Stimulated activated naive B cell treated with anti-CD40 and anti-IgM and Interleukin-4, amounts not matched to agents 10 μg/mL and 1 μg/mL and 100 μg/mL, for 72 hours (primary cell): ENCODE measurements at regions not wholly inside any gene's neighbourhood (a gene's known extent, or its start where the extent isn't known, plus 50 kb on each side); places are given as distances from the start of the nearest gene placed in this dataset.

Source experiments
- ATAC-seq, 2 donors: fragments of 150-1000 bp; cut with Tn5 transposase; replicated peaks; 2 replicates each; pipeline ENCODE4 v1.10.0; 2021; ENCODE audit warnings: moderate library complexity in 1 of 2
- DNase-seq: peaks from one replicate; pipeline ENCODE4 v3.0.0; 2021
- H3K27ac Mint-ChIP-seq: one replicate; pipeline ENCODE4 v1.8.0; 2022; ENCODE audit warnings: mild to moderate bottlenecking, mixed read lengths
- H3K27me3 Mint-ChIP-seq, 2 donors: one replicate each; pipeline ENCODE4 v1.8.0; 2022; ENCODE audit warnings: mixed read lengths in 2 of 2
- H3K36me3 Mint-ChIP-seq, 2 donors: one replicate each; pipeline ENCODE4 v1.8.0; 2022; ENCODE audit warnings: mixed read lengths in 2 of 2, mild to moderate bottlenecking in 1 of 2
- H3K4me1 Mint-ChIP-seq, 2 donors: one replicate each; pipeline ENCODE4 v1.8.0; 2022; ENCODE audit warnings: mixed read lengths in 2 of 2, mild to moderate bottlenecking in 1 of 2
- H3K4me3 Mint-ChIP-seq, 2 donors: one replicate each; pipeline ENCODE4 v1.8.0; 2022; ENCODE audit warnings: mild to moderate bottlenecking in 2 of 2, mixed read lengths in 2 of 2, moderate library complexity in 1 of 2
- H3K9me3 Mint-ChIP-seq, 2 donors: one replicate each; pipeline ENCODE4 v1.8.0; 2022; ENCODE audit warnings: mixed read lengths in 2 of 2, mild to moderate bottlenecking in 1 of 2

DNA sequence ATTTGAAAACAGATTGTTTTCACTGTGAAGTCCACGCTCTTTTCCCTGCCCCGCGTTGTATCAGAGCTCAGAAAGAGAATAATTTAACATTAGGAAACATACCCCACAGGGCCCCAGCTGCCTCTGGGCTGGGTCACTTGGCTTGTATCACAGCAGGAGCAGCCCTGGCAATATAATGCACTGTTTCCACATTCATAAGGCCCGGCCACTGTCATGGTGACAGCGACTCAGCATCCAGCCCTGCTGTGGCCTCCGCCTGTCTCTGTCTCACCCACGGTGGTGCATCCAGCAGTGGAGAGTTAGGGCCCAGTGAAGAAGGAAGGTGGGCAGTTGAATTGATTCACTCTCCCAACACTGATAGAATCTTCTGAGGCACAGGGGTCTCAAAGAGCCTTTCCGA is 188.9 kb downstream of the NSG2 start:
- Mint-ChIP-seq H3K27me3 (peaks cover 10 to 14% of the 10 kb centered on the region in 2 donors), H3K36me3 (no peaks in the 10 kb centered on the region), H3K4me3 (no peak overlapping the region), H3K4me1 (no peaks in the 10 kb centered on the region), H3K9me3 (peaks cover 6 to 10% of the 10 kb centered on the region in 2 donors), H3K27ac (no peak overlapping the region)
- DNase-seq (no peak), ATAC-seq (no peak)

DNA sequence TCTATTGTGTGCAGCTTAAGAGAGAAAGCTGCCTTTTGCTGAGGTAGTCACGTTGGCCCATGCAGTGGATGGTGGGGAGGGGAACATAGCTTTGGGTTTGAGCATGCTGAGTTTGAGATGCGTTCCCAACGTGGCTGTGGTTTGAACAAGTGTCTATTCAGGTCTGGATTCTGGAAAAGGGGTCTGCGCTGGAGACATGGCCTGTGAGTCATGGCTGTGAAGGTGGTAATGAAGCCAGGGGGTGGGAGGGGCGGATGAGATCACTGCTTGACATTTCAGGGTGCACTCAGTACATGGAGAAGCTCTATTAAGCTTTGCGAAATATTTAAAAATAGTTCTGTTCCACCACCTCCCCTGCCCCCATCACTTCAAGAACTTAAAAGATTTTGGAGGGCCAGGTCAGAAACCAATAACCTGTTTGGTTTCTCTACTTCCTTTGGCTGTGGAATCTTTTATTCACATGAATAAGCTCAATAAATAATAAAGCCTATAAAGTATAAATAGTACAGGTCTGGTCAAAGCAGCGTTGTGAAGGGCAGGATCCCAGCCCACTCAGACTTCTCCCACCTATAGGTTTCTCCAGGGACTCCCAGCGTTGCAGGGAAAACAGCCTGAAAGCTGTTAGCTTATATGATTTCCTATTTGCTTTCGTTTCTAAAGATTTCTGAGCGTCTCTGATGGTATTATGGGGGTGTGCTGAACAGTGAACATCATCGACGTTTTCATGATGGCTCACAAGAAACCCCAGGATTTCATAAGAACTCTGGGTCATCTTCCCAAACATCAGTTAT is 189.9 kb downstream of the NSG2 start:
- ATAC-seq, result no peak

DNA sequence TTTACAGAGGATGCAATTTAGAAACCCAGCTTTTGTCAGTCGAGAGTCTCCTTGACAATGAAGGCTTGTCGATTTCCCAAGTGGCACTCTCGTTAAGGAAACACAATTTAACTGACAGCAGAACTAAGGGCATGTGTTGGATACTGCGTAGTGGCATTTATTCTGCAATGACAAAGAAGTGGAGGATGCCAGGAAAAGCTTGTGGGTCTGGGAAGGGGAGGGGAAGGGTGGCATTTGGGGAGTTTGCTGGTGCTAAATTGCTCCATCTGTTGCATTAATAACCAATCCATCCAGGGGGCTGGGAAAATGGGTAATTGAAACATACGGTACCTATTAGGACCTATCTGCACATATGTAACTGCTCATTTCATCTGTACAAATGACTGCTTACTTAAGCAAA is 190.6 kb downstream of the NSG2 start:
- Mint-ChIP-seq H3K27ac (no peak overlapping the region), H3K4me1 (no peaks in the 10 kb centered on the region), H3K36me3 (no peaks in the 10 kb centered on the region), H3K4me3 (no peak overlapping the region), H3K9me3 (peaks cover 7 to 11% of the 10 kb centered on the region in 2 donors), H3K27me3 (peaks cover 10 to 14% of the 10 kb centered on the region in 2 donors)
- DNase-seq (no peak), ATAC-seq (no peak)

More for the DNA sequence above, 189.9 kb downstream of the NSG2 start:
- Mint-ChIP-seq H3K27me3 (peaks cover 10 to 14% of the 10 kb centered on the region in 2 donors), H3K36me3 (no peaks in the 10 kb centered on the region), H3K4me3 (no peak overlapping the region), H3K4me1 (no peaks in the 10 kb centered on the region), H3K27ac (no peak overlapping the region), H3K9me3 (peaks cover 7 to 11% of the 10 kb centered on the region in 2 donors)
- no peak for DNase-seq

GRCh38 chr5:174239718-174240117 is 194.2 kb downstream of the NSG2 start:
- Mint-ChIP-seq H3K4me1 (no peaks in the 10 kb centered on the region), H3K27ac (no peak overlapping the region)

GRCh38 chr5:174242573-174242972 is 197.1 kb downstream of the NSG2 start:
- Mint-ChIP-seq H3K36me3 (no peaks in the 10 kb centered on the region), H3K4me3 (no peak overlapping the region), H3K9me3 (peaks cover 9 to 15% of the 10 kb centered on the region in 2 donors), H3K4me1 (no peaks in the 10 kb centered on the region), H3K27me3 (no peaks in the 10 kb centered on the region), H3K27ac (no peak overlapping the region)
- no peak for ATAC-seq
- DNase-seq, result no peak

More at GRCh38 chr5:174239718-174240117, 194.2 kb downstream of the NSG2 start:
- no peak for DNase-seq
- Mint-ChIP-seq H3K4me3 (no peak overlapping the region), H3K27me3 (peaks cover 4 to 5% of the 10 kb centered on the region in 2 donors), H3K9me3 (peaks cover 12 to 17% of the 10 kb centered on the region in 2 donors), H3K36me3 (no peaks in the 10 kb centered on the region)
- ATAC-seq, result no peak

- Mint-ChIP-seq H3K27ac (no peak overlapping the region), H3K4me3 (no peak overlapping the region), H3K4me1 (no peaks in the 10 kb centered on the region), H3K27me3 (no peaks in the 10 kb centered on the region), H3K9me3 (peaks cover 12 to 17% of the 10 kb centered on the region in 2 donors), H3K36me3 (no peaks in the 10 kb centered on the region)
- ATAC-seq, result no peak
- no peak for DNase-seq
Observed at GRCh38 chr5:174243904-174244303, 198.4 kb downstream of the NSG2 start.

GRCh38 chr5:174245516-174246075 is 200.1 kb downstream of the NSG2 start:
- Mint-ChIP-seq H3K27me3 (no peaks in the 10 kb centered on the region), H3K9me3 (peaks cover 9 to 11% of the 10 kb centered on the region in 2 donors), H3K4me1 (no peaks in the 10 kb centered on the region), H3K36me3 (no peaks in the 10 kb centered on the region), H3K27ac (no peak overlapping the region), H3K4me3 (no peak overlapping the region)
- ATAC-seq (no peak), DNase-seq (no peak)

- Mint-ChIP-seq H3K36me3 (no peaks in the 10 kb centered on the region), H3K27ac (no peak overlapping the region), H3K9me3 (peaks cover 9 to 11% of the 10 kb centered on the region in 2 donors), H3K4me3 (no peak overlapping the region), H3K27me3 (peaks cover 0 to 3% of the 10 kb centered on the region in 2 donors), H3K4me1 (no peaks in the 10 kb centered on the region)
- DNase-seq, result no peak
- no peak for ATAC-seq
Observed at GRCh38 chr5:174246743-174247142, 201.2 kb downstream of the NSG2 start.

DNA sequence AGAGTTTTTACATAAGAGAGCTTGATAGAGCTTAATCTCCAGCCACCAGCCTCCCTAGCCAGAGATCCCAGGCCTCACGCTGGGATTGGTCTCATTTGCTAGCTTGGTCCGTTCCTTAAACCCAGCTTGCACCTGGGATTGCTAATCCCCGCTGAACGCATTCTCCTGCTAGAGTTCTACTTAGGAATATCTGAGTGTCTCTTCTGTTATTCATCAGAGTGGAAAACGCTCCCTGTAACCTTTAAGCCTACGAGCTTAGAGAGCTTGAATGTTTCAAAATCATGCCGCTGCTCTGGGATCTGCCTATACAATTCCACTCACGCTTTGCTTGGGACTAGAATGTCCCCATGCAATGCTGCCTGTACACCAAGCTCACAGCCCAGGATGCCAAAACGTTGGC is 201.8 kb downstream of the NSG2 start:
- H3K9me3 Mint-ChIP-seq, result peaks cover 9 to 11% of the 10 kb centered on the region in 2 donors

DNA sequence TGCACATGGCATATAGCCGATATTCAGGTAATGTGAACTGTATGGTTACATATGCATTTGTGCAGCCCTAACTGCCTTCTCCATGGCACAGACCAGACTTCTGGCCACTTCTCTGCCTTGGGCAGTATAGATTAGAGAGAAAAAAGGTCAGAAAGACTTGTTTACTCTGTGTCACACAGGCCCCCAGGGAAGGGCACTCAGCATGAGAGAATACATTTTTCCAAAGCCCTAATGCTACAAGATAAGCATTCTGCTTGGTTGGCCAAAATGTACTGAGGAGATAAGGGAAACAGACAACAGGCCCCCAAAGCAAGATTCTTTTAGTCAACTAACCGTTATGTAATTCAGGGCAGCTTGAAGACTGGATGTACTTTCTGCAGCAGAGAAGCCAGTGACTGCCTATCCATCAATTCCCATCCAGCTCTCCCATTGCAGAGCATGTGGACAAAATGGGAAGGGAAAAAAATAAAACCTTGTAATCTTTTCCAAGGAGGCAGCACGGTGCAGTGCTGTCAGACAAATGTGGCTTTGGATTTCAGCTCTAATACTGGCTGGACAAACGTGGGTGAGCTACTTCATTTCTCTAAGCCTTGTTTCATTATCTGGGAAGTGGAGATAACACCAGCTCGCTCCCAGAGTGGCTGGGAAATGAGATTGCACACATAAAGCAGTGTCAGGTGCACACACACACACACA is 205.9 kb downstream of the NSG2 start:
- ATAC-seq, result no peak
- Mint-ChIP-seq H3K4me3 (no peak overlapping the region), H3K27me3 (peaks cover 0 to 3% of the 10 kb centered on the region in 2 donors), H3K27ac (no peak overlapping the region), H3K36me3 (no peaks in the 10 kb centered on the region), H3K4me1 (no peaks in the 10 kb centered on the region), H3K9me3 (peaks cover 3% of the 10 kb centered on the region in 2 donors)
- DNase-seq, result no peak

More for the DNA sequence above, 201.8 kb downstream of the NSG2 start:
- H3K4me3 Mint-ChIP-seq, result no peak overlapping the region
- H3K4me1 Mint-ChIP-seq, result no peaks in the 10 kb centered on the region
- H3K27ac Mint-ChIP-seq, result no peak overlapping the region
- DNase-seq (no peak), ATAC-seq (no peak)
- peaks cover 0 to 3% of the 10 kb centered on the region in 2 donors for H3K27me3 Mint-ChIP-seq
- no peaks in the 10 kb centered on the region for H3K36me3 Mint-ChIP-seq

- peaks cover 3% of the 10 kb centered on the region in 2 donors for H3K9me3 Mint-ChIP-seq
- H3K4me3 Mint-ChIP-seq, result no peak overlapping the region
- peaks cover 0 to 3% of the 10 kb centered on the region in 2 donors for H3K27me3 Mint-ChIP-seq
- ATAC-seq (no peak), DNase-seq (no peak)
- no peaks in the 10 kb centered on the region for H3K4me1 Mint-ChIP-seq
- no peaks in the 10 kb centered on the region for H3K36me3 Mint-ChIP-seq
- no peak overlapping the region for H3K27ac Mint-ChIP-seq
Observed at GRCh38 chr5:174252121-174252520, 206.6 kb downstream of the NSG2 start.

GRCh38 chr5:174259696-174260420 is 214.4 kb downstream of the NSG2 start:
- ATAC-seq, result no peak
- no peak for DNase-seq
- Mint-ChIP-seq H3K4me1 (no peaks in the 10 kb centered on the region), H3K27ac (no peak overlapping the region), H3K9me3 (peaks cover 0 to 8% of the 10 kb centered on the region in 2 donors), H3K36me3 (no peaks in the 10 kb centered on the region), H3K4me3 (no peak overlapping the region), H3K27me3 (peaks cover 0 to 14% of the 10 kb centered on the region in 2 donors)

DNA sequence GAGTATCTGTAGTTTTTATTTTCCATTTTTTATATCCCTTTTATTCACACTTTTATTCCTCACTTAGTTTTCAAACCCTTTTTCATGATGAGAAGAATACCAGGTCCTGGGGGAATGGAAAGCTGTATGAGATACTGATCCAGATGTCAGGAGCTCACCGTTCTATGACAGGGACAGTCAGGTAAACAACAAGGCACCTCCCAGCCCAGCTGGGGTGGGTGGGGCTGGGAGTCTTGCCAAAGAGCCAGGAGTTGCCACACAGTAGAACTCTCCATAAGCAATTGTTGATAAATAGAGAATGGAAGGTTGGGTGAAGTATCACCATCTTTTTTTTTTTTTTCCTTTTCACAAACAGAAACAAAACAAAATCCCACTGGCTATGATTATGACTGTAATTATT is 225.8 kb downstream of the NSG2 start:
- ATAC-seq, result no peak
- Mint-ChIP-seq H3K36me3 (no peaks in the 10 kb centered on the region), H3K4me3 (no peak overlapping the region), H3K9me3 (peaks cover 4 to 13% of the 10 kb centered on the region in 2 donors), H3K27ac (no peak overlapping the region), H3K27me3 (no peaks in the 10 kb centered on the region), H3K4me1 (no peaks in the 10 kb centered on the region)
- no peak for DNase-seq

GRCh38 chr5:174272671-174273070 is 227.2 kb downstream of the NSG2 start:
- peaks cover 0 to 10% of the 10 kb centered on the region in 2 donors for H3K9me3 Mint-ChIP-seq
- ATAC-seq, result no peak

More at GRCh38 chr5:174272671-174273070, 227.2 kb downstream of the NSG2 start:
- DNase-seq, result no peak
- Mint-ChIP-seq H3K27ac (no peak overlapping the region), H3K36me3 (no peaks in the 10 kb centered on the region), H3K27me3 (no peaks in the 10 kb centered on the region), H3K4me3 (no peak overlapping the region), H3K4me1 (no peaks in the 10 kb centered on the region)
